ENCODE measurements at regions not wholly inside any gene's neighbourhood (a gene's known extent, or its start where the extent isn't known, plus 50 kb on each side); places are given as distances from the start of the nearest gene placed in this dataset.

GRCh38 chr2:177078416-177078815, 134.2 kb upstream of the HNRNPA3 start:
- H3K27ac Mint-ChIP-seq, result no peak overlapping the region
- no peak for DNase-seq (ENCODE audit: low spot score in 2 of 2, unreplicated experiment in 2 of 2)
- H3K4me3 Mint-ChIP-seq, result no peak overlapping the region
- H3K4me1 Mint-ChIP-seq, result peaks cover 23% of the 10 kb centered on the region
- H3K9me3 Mint-ChIP-seq, result no peaks in the 10 kb centered on the region
- peaks cover 3% of the 10 kb centered on the region for H3K27me3 Mint-ChIP-seq (ENCODE audit: low read depth)
- H3K36me3 Mint-ChIP-seq, result no peaks in the 10 kb centered on the region
- TF ChIP-seq, protein P1, sequence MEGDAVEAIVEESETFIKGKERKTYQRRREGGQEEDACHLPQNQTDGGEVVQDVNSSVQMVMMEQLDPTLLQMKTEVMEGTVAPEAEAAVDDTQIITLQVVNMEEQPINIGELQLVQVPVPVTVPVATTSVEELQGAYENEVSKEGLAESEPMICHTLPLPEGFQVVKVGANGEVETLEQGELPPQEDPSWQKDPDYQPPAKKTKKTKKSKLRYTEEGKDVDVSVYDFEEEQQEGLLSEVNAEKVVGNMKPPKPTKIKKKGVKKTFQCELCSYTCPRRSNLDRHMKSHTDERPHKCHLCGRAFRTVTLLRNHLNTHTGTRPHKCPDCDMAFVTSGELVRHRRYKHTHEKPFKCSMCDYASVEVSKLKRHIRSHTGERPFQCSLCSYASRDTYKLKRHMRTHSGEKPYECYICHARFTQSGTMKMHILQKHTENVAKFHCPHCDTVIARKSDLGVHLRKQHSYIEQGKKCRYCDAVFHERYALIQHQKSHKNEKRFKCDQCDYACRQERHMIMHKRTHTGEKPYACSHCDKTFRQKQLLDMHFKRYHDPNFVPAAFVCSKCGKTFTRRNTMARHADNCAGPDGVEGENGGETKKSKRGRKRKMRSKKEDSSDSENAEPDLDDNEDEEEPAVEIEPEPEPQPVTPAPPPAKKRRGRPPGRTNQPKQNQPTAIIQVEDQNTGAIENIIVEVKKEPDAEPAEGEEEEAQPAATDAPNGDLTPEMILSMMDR (IDR thresholded peaks at IDR 0.05; ENCODE audit: unreplicated experiment), result no peak

GRCh38 chr2:177078855-177079254, 133.7 kb upstream of the HNRNPA3 start:
- TF ChIP-seq, protein P1 (IDR thresholded peaks at IDR 0.05; ENCODE audit: unreplicated experiment), result no peak
- DNase-seq (ENCODE audit: low spot score in 2 of 2, unreplicated experiment in 2 of 2), result no peak
- Mint-ChIP-seq H3K4me1 (peaks cover 21% of the 10 kb centered on the region), H3K36me3 (no peaks in the 10 kb centered on the region), H3K27ac (no peak overlapping the region), H3K9me3 (no peaks in the 10 kb centered on the region), H3K27me3 (ENCODE audit: low read depth) (peaks cover 3% of the 10 kb centered on the region), H3K4me3 (no peak overlapping the region)

DNA sequence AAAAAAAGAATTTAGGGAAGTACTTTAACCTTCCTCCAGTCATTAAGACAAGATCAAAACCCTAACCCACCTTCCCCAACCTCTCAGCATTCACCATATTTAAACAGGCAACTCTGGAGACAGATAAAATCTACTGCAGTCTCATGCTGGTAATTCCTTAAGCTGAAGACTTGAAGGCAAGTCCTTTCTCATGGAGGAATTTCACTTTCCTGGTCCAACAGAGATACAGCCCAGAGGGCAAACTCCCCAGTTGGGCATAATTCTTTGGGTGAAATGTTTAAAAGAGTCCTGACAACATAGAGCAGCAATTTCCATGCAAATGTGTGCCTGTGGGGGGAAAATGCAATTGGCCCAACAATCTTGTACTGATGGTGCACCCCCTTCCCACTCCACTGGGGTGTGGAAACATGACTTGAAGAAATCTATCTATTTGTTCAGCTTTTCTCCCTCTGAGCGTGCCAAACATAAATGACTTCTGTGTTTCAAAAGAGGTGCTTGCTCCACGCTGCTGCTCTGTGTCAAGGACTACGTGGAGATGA, 131.8 kb upstream of the HNRNPA3 start:
- no peak overlapping the region for H3K27ac Mint-ChIP-seq
- no peak for DNase-seq (ENCODE audit: low spot score in 2 of 2, unreplicated experiment in 2 of 2)
- peaks cover 3% of the 10 kb centered on the region for H3K27me3 Mint-ChIP-seq (ENCODE audit: low read depth)
- no peaks in the 10 kb centered on the region for H3K9me3 Mint-ChIP-seq
- H3K4me3 Mint-ChIP-seq, result no peak overlapping the region
- TF ChIP-seq, protein P1 (IDR thresholded peaks at IDR 0.05; ENCODE audit: unreplicated experiment), result no peak
- H3K4me1 Mint-ChIP-seq, result peaks cover 6% of the 10 kb centered on the region
- no peaks in the 10 kb centered on the region for H3K36me3 Mint-ChIP-seq

GRCh38 chr2:177084607-177085006, 128.0 kb upstream of the HNRNPA3 start:
- TF ChIP-seq, protein P1 (IDR thresholded peaks at IDR 0.05; ENCODE audit: unreplicated experiment), result no peak
- Mint-ChIP-seq H3K4me1 (peaks cover 2% of the 10 kb centered on the region), H3K36me3 (no peaks in the 10 kb centered on the region), H3K27ac (no peak overlapping the region), H3K4me3 (no peak overlapping the region), H3K27me3 (ENCODE audit: low read depth) (peaks cover 3% of the 10 kb centered on the region), H3K9me3 (no peaks in the 10 kb centered on the region)
- DNase-seq (ENCODE audit: low spot score in 2 of 2, unreplicated experiment in 2 of 2), result no peak

GRCh38 chr2:177088529-177088928, 124.1 kb upstream of the HNRNPA3 start:
- no peak overlapping the region for H3K4me3 Mint-ChIP-seq
- H3K27me3 Mint-ChIP-seq (ENCODE audit: low read depth), result peaks cover 3% of the 10 kb centered on the region
- no peaks in the 10 kb centered on the region for H3K9me3 Mint-ChIP-seq
- no peaks in the 10 kb centered on the region for H3K36me3 Mint-ChIP-seq
- no peak overlapping the region for H3K27ac Mint-ChIP-seq
- H3K4me1 Mint-ChIP-seq, result peaks cover 1% of the 10 kb centered on the region
- no peak for DNase-seq (ENCODE audit: low spot score in 2 of 2, unreplicated experiment in 2 of 2)
- TF ChIP-seq, protein P1 (IDR thresholded peaks at IDR 0.05; ENCODE audit: unreplicated experiment), result no peak

DNA sequence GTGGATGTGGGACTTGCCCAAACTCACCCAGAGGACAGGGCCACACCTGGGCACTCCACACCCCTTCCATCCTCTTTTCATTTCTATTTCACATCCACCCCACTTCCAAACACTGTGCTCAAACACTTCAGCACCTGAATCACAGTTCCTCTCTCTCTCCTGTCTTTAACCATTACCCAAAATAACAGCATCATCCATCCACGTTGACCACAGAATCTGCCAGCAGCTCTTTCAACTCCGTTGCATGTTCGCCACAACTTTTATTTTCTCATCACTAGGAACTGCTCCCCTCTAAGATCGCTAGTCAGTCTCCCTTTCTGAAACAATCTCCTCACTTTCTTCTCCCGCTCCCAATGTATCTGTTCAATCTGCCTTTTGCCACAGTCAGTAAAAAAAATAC, 121.6 kb upstream of the HNRNPA3 start:
- no peak overlapping the region for H3K27ac Mint-ChIP-seq
- no peaks in the 10 kb centered on the region for H3K36me3 Mint-ChIP-seq
- peaks cover 7% of the 10 kb centered on the region for H3K4me1 Mint-ChIP-seq
- H3K4me3 Mint-ChIP-seq, result no peak overlapping the region
- H3K27me3 Mint-ChIP-seq (ENCODE audit: low read depth), result peaks cover 3% of the 10 kb centered on the region
- H3K9me3 Mint-ChIP-seq, result peaks cover 4% of the 10 kb centered on the region
- TF ChIP-seq, protein P1 (IDR thresholded peaks at IDR 0.05; ENCODE audit: unreplicated experiment), result no peak
- no peak for DNase-seq (ENCODE audit: low spot score in 2 of 2, unreplicated experiment in 2 of 2)
